Naive B cell (primary cell): ENCODE measurements at regions not wholly inside any gene's neighbourhood (a gene's known extent, or its start where the extent isn't known, plus 50 kb on each side); places are given as distances from the start of the nearest gene placed in this dataset.

ENCODE experiments used
- ATAC-seq, 2 donors: fragments of 150-1000 bp; cut with Tn5 transposase; 2 replicates each; pipeline ENCODE4 v1.10.0; 2021; ENCODE audit warnings: low read depth in 2 of 2, mild to moderate bottlenecking in 2 of 2, moderate library complexity in 2 of 2
- DNase-seq: peaks from one replicate; pipeline ENCODE4 v3.0.0; 2022
- H3K27ac Mint-ChIP-seq, 6 donors: one replicate each; pipeline ENCODE4 v1.8.0; 2020 to 2022; ENCODE audit warnings: mild to moderate bottlenecking in 6 of 6, mixed read lengths in 6 of 6, moderate library complexity in 5 of 6, inconsistent platforms in 2 of 6
- H3K27me3 Mint-ChIP-seq, 3 donors: one replicate each; pipeline ENCODE4 v1.8.0; 2021 to 2022; ENCODE audit warnings: mixed read lengths in 3 of 3, mild to moderate bottlenecking in 1 of 3
- H3K36me3 Mint-ChIP-seq, 2 donors: one replicate each; pipeline ENCODE4 v1.8.0; 2020 to 2022; ENCODE audit warnings: mixed read lengths in 2 of 2, inconsistent platforms in 1 of 2, mild to moderate bottlenecking in 1 of 2
- H3K4me1 Mint-ChIP-seq, 3 donors: one replicate each; pipeline ENCODE4 v1.8.0; 2020 to 2022; ENCODE audit warnings: mixed read lengths in 3 of 3, inconsistent platforms in 1 of 3, mild to moderate bottlenecking in 1 of 3, moderate library complexity in 1 of 3
- H3K4me3 Mint-ChIP-seq, 8 donors: one replicate each; pipeline ENCODE4 v1.8.0; 2020 to 2022; ENCODE audit warnings: mild to moderate bottlenecking in 8 of 8, mixed read lengths in 8 of 8, moderate library complexity in 8 of 8, inconsistent platforms in 2 of 8
- H3K9me3 Mint-ChIP-seq, 7 donors: one replicate each; pipeline ENCODE4 v1.8.0; 2020 to 2022; ENCODE audit warnings: mixed read lengths in 7 of 7, mild to moderate bottlenecking in 5 of 7, inconsistent platforms in 2 of 7, moderate library complexity in 1 of 7

GRCh38 chr19:28012361-28012760, 1200.6 kb downstream of the UQCRFS1 start:
- no peak for ATAC-seq
- DNase-seq, result no peak
- H3K4me1 Mint-ChIP-seq, result no peaks in the 10 kb centered on the region
- peaks cover 0 to 10% (median 3%) of the 10 kb centered on the region in 7 donors for H3K9me3 Mint-ChIP-seq
- peaks cover 0 to 3% (median 0%) of the 10 kb centered on the region in 3 donors for H3K27me3 Mint-ChIP-seq
- H3K4me3 Mint-ChIP-seq, result no peak overlapping the region
- H3K27ac Mint-ChIP-seq, result no peak overlapping the region
- H3K36me3 Mint-ChIP-seq, result no peaks in the 10 kb centered on the region

DNA sequence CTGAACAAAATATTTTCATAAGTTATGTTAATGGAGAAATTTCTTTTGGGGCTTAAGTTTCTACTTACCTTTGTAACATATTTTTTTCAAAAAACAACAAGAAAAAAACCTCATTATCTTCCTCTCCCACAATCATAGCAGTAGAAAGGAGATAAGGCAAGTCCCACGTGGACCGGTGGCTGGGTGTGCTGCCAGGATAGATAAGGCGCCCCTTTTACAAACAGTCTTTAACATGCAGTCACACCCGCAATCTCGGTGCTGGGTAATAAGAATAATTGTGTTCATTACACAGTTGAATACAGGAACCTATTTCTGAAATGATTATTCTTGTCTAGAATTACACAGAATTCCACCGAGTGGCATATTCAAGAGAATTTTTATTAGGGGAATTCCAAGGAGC, 1202.3 kb downstream of the UQCRFS1 start:
- H3K27me3 Mint-ChIP-seq, result peaks cover 0 to 3% (median 0%) of the 10 kb centered on the region in 3 donors
- H3K4me1 Mint-ChIP-seq, result no peaks in the 10 kb centered on the region
- H3K4me3 Mint-ChIP-seq, result no peak overlapping the region
- ATAC-seq (no peak), DNase-seq (no peak)
- H3K27ac Mint-ChIP-seq, result no peak overlapping the region
- no peaks in the 10 kb centered on the region for H3K36me3 Mint-ChIP-seq
- peaks cover 0 to 9% (median 4%) of the 10 kb centered on the region in 7 donors for H3K9me3 Mint-ChIP-seq

GRCh38 chr19:28009696-28010095, 1203.3 kb downstream of the UQCRFS1 start:
- Mint-ChIP-seq H3K4me1 (no peaks in the 10 kb centered on the region), H3K27me3 (peaks cover 0 to 3% (median 0%) of the 10 kb centered on the region in 3 donors), H3K27ac (no peak overlapping the region), H3K4me3 (no peak overlapping the region), H3K36me3 (no peaks in the 10 kb centered on the region), H3K9me3 (peaks cover 0 to 9% (median 4%) of the 10 kb centered on the region in 7 donors)
- DNase-seq (no peak), ATAC-seq (no peak)

DNA sequence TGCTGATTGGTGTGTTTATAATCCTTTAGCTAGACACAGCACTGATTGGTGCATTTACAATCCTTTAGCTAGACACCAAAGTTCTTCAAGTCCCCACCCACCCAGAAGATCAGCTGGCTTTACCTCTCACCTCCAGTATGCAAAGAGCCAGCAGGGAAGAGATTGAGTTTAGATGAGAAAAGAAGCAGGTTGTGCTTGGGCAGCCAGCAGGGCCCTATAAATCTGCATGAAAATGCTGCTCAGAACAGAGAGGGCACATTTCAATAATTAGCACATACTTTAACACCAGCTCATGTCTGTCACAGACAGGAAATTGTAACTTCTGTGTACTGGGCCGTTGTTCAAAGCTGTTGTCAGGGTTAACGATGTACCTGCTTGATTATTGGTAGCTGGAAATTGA, 1204.3 kb downstream of the UQCRFS1 start:
- Mint-ChIP-seq H3K36me3 (no peaks in the 10 kb centered on the region), H3K27me3 (peaks cover 0 to 3% (median 0%) of the 10 kb centered on the region in 3 donors), H3K4me3 (no peak overlapping the region), H3K9me3 (peaks cover 0 to 9% (median 5%) of the 10 kb centered on the region in 7 donors), H3K27ac (no peak overlapping the region), H3K4me1 (no peaks in the 10 kb centered on the region)
- DNase-seq (no peak), ATAC-seq (no peak)

- Mint-ChIP-seq H3K9me3 (peaks cover 1 to 13% (median 6%) of the 10 kb centered on the region in 7 donors), H3K4me1 (no peaks in the 10 kb centered on the region), H3K36me3 (no peaks in the 10 kb centered on the region), H3K27ac (no peak overlapping the region), H3K27me3 (no peaks in the 10 kb centered on the region), H3K4me3 (no peak overlapping the region)
- no peak for DNase-seq
- ATAC-seq, result no peak
Measured at GRCh38 chr19:28003543-28003942, 1209.4 kb downstream of the UQCRFS1 start.

- Mint-ChIP-seq H3K4me3 (no peak overlapping the region), H3K4me1 (no peaks in the 10 kb centered on the region), H3K36me3 (no peaks in the 10 kb centered on the region), H3K27me3 (no peaks in the 10 kb centered on the region), H3K27ac (no peak overlapping the region), H3K9me3 (peaks cover 1 to 17% (median 3%) of the 10 kb centered on the region in 7 donors)
- no peak for DNase-seq
- no peak for ATAC-seq
Measured at GRCh38 chr19:27997069-27997468, 1215.9 kb downstream of the UQCRFS1 start.

GRCh38 chr19:27993619-27994570, 1219.1 kb downstream of the UQCRFS1 start:
- ATAC-seq (no peak), DNase-seq (no peak)
- peaks cover 0 to 18% (median 0%) of the 10 kb centered on the region in 3 donors for H3K27me3 Mint-ChIP-seq
- no peaks in the 10 kb centered on the region for H3K36me3 Mint-ChIP-seq
- H3K9me3 Mint-ChIP-seq, result peaks cover 0 to 11% (median 3%) of the 10 kb centered on the region in 7 donors
- H3K4me3 Mint-ChIP-seq, result no peak overlapping the region
- no peaks in the 10 kb centered on the region for H3K4me1 Mint-ChIP-seq
- no peak overlapping the region for H3K27ac Mint-ChIP-seq

GRCh38 chr19:27986299-27986698, 1226.7 kb downstream of the UQCRFS1 start:
- Mint-ChIP-seq H3K27me3 (peaks cover 0 to 18% (median 0%) of the 10 kb centered on the region in 3 donors), H3K9me3 (peaks cover 0 to 5% (median 1%) of the 10 kb centered on the region in 7 donors), H3K36me3 (no peaks in the 10 kb centered on the region), H3K4me3 (no peak overlapping the region), H3K27ac (no peak overlapping the region), H3K4me1 (no peaks in the 10 kb centered on the region)
- no peak for ATAC-seq
- no peak for DNase-seq

GRCh38 chr19:27975419-27976005, 1237.4 kb downstream of the UQCRFS1 start:
- peaks cover 0 to 10% (median 2%) of the 10 kb centered on the region in 7 donors for H3K9me3 Mint-ChIP-seq
- H3K4me1 Mint-ChIP-seq, result no peaks in the 10 kb centered on the region
- no peaks in the 10 kb centered on the region for H3K36me3 Mint-ChIP-seq
- no peak for DNase-seq
- H3K27me3 Mint-ChIP-seq, result peaks cover 0 to 5% (median 0%) of the 10 kb centered on the region in 3 donors
- ATAC-seq, result no peak
- no peak overlapping the region for H3K4me3 Mint-ChIP-seq
- no peak overlapping the region for H3K27ac Mint-ChIP-seq

GRCh38 chr19:27974082-27974513, 1238.9 kb downstream of the UQCRFS1 start:
- Mint-ChIP-seq H3K4me1 (no peaks in the 10 kb centered on the region), H3K9me3 (peaks cover 0 to 10% (median 2%) of the 10 kb centered on the region in 7 donors), H3K4me3 (no peak overlapping the region), H3K27me3 (peaks cover 0 to 5% (median 0%) of the 10 kb centered on the region in 3 donors), H3K36me3 (no peaks in the 10 kb centered on the region), H3K27ac (peak overlapping the region in 1 of 6 donors; percentile 15)
- DNase-seq (no peak), ATAC-seq (no peak)

GRCh38 chr19:27972291-27973040, 1240.5 kb downstream of the UQCRFS1 start:
- H3K4me3 Mint-ChIP-seq, result no peak overlapping the region
- no peaks in the 10 kb centered on the region for H3K4me1 Mint-ChIP-seq
- H3K27me3 Mint-ChIP-seq, result peaks cover 0 to 5% (median 0%) of the 10 kb centered on the region in 3 donors
- ATAC-seq, result no peak
- H3K27ac Mint-ChIP-seq, result no peak overlapping the region
- no peaks in the 10 kb centered on the region for H3K36me3 Mint-ChIP-seq
- DNase-seq, result no peak
- peaks cover 0 to 3% (median 0%) of the 10 kb centered on the region in 7 donors for H3K9me3 Mint-ChIP-seq

DNA sequence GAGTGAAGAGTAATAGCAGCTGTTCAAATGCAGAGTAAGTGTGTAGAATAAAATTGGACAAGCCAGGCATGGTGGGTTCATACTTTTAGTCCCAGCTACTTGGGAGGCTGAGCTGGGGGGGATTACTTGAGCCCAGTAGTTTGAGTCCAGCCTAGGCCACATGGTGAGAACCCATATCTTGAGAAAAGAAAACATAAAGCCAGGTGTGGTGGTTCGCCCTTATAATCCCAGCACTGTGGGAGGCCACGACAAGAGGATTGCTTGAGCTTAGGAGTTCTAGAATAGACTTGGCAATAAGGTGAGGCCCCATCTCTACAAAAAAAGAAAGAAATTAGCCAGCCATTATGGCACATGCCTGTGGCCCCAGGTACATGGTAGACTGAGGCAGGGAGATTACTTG, 1241.1 kb downstream of the UQCRFS1 start:
- Mint-ChIP-seq H3K4me1 (no peaks in the 10 kb centered on the region), H3K9me3 (peaks cover 0 to 3% (median 0%) of the 10 kb centered on the region in 7 donors), H3K36me3 (no peaks in the 10 kb centered on the region), H3K27me3 (peaks cover 0 to 5% (median 0%) of the 10 kb centered on the region in 3 donors), H3K27ac (no peak overlapping the region), H3K4me3 (no peak overlapping the region)
- DNase-seq, result no peak
- no peak for ATAC-seq

GRCh38 chr19:27971071-27971470, 1241.9 kb downstream of the UQCRFS1 start:
- ATAC-seq (no peak), DNase-seq (no peak)
- Mint-ChIP-seq H3K4me3 (no peak overlapping the region), H3K4me1 (no peaks in the 10 kb centered on the region), H3K27ac (no peak overlapping the region), H3K27me3 (peaks cover 0 to 5% (median 0%) of the 10 kb centered on the region in 3 donors), H3K36me3 (no peaks in the 10 kb centered on the region), H3K9me3 (no peaks in the 10 kb centered on the region)
